ENCODE measurements at regions not wholly inside any gene's neighbourhood (a gene's known extent, or its start where the extent isn't known, plus 50 kb on each side); places are given as distances from the start of the nearest gene placed in this dataset.

DNA sequence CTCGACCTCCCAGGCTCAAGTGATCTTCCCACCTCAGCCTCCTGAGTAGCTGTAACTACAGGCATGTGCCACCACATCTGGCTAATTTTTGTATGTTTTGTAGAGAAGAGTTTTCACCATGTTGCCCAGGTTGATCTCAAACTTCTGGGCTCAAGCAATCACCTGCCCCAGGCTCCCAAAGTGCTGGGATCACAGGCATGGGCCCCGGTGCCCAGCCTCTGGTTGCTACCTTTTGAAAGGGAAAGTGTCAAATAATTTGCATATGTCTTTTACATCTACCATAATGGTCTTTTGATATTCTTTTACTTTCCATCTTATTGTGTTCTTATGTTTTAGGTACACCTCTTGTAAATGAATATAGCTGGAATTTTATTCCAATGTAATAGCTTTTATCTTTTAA, 263.1 kb upstream of the FN1 start:
- TF ChIP-seq, protein P1, sequence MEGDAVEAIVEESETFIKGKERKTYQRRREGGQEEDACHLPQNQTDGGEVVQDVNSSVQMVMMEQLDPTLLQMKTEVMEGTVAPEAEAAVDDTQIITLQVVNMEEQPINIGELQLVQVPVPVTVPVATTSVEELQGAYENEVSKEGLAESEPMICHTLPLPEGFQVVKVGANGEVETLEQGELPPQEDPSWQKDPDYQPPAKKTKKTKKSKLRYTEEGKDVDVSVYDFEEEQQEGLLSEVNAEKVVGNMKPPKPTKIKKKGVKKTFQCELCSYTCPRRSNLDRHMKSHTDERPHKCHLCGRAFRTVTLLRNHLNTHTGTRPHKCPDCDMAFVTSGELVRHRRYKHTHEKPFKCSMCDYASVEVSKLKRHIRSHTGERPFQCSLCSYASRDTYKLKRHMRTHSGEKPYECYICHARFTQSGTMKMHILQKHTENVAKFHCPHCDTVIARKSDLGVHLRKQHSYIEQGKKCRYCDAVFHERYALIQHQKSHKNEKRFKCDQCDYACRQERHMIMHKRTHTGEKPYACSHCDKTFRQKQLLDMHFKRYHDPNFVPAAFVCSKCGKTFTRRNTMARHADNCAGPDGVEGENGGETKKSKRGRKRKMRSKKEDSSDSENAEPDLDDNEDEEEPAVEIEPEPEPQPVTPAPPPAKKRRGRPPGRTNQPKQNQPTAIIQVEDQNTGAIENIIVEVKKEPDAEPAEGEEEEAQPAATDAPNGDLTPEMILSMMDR (IDR thresholded peaks at IDR 0.05; ENCODE audit: borderline replicate concordance), result no peak

DNA sequence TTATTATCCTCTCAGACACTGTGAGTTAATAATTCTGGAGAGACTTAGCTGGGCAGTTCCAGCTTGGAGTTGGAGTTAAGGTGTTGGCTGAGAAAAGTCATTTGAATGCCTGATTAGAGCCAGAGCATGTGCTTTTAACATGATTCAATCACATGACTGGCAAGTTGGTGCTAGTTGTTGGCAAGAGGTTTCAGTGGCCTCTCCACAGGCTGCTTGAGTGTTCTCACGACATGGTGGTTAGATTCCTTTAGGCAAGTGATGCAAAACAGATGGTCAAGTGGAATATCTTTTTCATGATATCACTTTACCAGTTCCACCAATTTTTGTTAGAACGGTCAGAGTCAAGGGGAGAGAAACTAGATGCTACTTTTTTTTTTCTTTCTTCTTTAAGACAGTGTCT, 262.7 kb upstream of the FN1 start:
- TF ChIP-seq, protein P1 (IDR thresholded peaks at IDR 0.05; ENCODE audit: borderline replicate concordance), result no peak

More for the DNA sequence above, 263.1 kb upstream of the FN1 start:
- no peak overlapping the region for H3K27ac ChIP-seq (replicated peaks)
- H3K4me1 ChIP-seq, result no peaks in the 10 kb centered on the region
- intact Hi-C loops (cut with micrococcal nuclease), result no loop called here
- H3K36me3 ChIP-seq, result no peaks in the 10 kb centered on the region
- no peak for DNase-seq
- H3K4me3 ChIP-seq, result no peak overlapping the region
- peaks cover 21% of the 10 kb centered on the region for H3K9me3 ChIP-seq (replicated peaks)
- no peaks in the 10 kb centered on the region for H3K27me3 ChIP-seq (ENCODE audit: low read depth)

GRCh38 chr2:215697496-215697895, 261.6 kb upstream of the FN1 start:
- no peak overlapping the region for H3K27ac ChIP-seq (replicated peaks)
- no peaks in the 10 kb centered on the region for H3K27me3 ChIP-seq (ENCODE audit: low read depth)
- intact Hi-C loops (cut with micrococcal nuclease), result no loop called here
- H3K9me3 ChIP-seq (replicated peaks), result peaks cover 21% of the 10 kb centered on the region
- H3K36me3 ChIP-seq, result no peaks in the 10 kb centered on the region
- no peak overlapping the region for H3K4me3 ChIP-seq
- no peak for DNase-seq
- TF ChIP-seq, protein P1 (IDR thresholded peaks at IDR 0.05; ENCODE audit: borderline replicate concordance), result no peak
- peaks cover 4% of the 10 kb centered on the region for H3K4me1 ChIP-seq

More for the DNA sequence above, 262.7 kb upstream of the FN1 start:
- H3K27me3 ChIP-seq (ENCODE audit: low read depth), result no peaks in the 10 kb centered on the region
- intact Hi-C loops (cut with micrococcal nuclease), result no loop called here
- H3K4me1 ChIP-seq, result peaks cover 4% of the 10 kb centered on the region
- no peaks in the 10 kb centered on the region for H3K36me3 ChIP-seq
- DNase-seq, result no peak
- H3K27ac ChIP-seq (replicated peaks), result no peak overlapping the region
- peaks cover 21% of the 10 kb centered on the region for H3K9me3 ChIP-seq (replicated peaks)
- no peak overlapping the region for H3K4me3 ChIP-seq

- Histone ChIP-seq H3K9me3 (replicated peaks) (peaks cover 21% of the 10 kb centered on the region), H3K36me3 (no peaks in the 10 kb centered on the region), H3K27me3 (ENCODE audit: low read depth) (no peaks in the 10 kb centered on the region), H3K27ac (replicated peaks) (no peak overlapping the region), H3K4me3 (no peak overlapping the region), H3K4me1 (peaks cover 4% of the 10 kb centered on the region)
- intact Hi-C loops (cut with micrococcal nuclease), result no loop called here
- TF ChIP-seq, protein P1 (IDR thresholded peaks at IDR 0.05; ENCODE audit: borderline replicate concordance), result no peak
- no peak for DNase-seq
These were observed 261.1 kb upstream of the FN1 start for GRCh38 chr2:215697003-215697402.

DNA sequence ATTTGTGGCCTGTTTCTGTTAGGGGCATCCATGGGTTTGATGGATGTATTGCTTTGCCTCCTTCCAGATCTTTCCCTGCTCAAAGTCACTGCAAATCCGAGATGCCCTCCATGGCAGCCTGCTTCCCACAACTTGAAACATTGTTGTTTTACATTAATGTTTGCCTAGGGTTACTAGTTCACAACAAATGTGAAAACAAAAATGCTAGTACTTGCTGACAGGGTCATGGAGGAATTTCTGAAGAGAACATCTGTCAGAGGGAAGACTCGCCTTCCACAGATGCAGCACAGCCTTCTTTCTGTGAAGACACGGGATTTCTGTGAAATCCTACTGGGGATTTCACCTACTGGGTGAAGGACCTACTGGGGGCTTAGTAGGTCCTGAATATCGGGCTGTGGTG, 260.0 kb upstream of the FN1 start:
- intact Hi-C loops (cut with micrococcal nuclease), result no loop called here
- Histone ChIP-seq H3K4me1 (peaks cover 4% of the 10 kb centered on the region), H3K36me3 (no peaks in the 10 kb centered on the region), H3K27ac (replicated peaks) (no peak overlapping the region), H3K4me3 (no peak overlapping the region), H3K9me3 (replicated peaks) (peaks cover 21% of the 10 kb centered on the region), H3K27me3 (ENCODE audit: low read depth) (no peaks in the 10 kb centered on the region)
- DNase-seq, result no peak
- TF ChIP-seq, protein P1 (IDR thresholded peaks at IDR 0.05; ENCODE audit: borderline replicate concordance), result no peak
